GM12891 (cell line): ENCODE measurements at regions not wholly inside any gene's neighbourhood (a gene's known extent, or its start where the extent isn't known, plus 50 kb on each side); places are given as distances from the start of the nearest gene placed in this dataset.

ENCODE experiments used
- POLR2A ChIP-seq: IDR thresholded peaks from 2 replicates; pipeline ENCODE4 v1.6.1; 2011; ENCODE audit warnings: low read depth, low read length, control low read depth
- POU2F2 ChIP-seq: IDR thresholded peaks from 2 replicates; pipeline ENCODE4 v1.6.1; 2011; ENCODE audit warnings: low read depth, mild to moderate bottlenecking, control low read depth, low read length, moderate library complexity

- no peak for TF ChIP-seq POU2F2
- TF ChIP-seq POLR2A: no peak
Measured at GRCh38 chr5:72596956-72597355, 89.7 kb upstream of the ZNF366 start.
